PC-3 (cell line): ENCODE measurements at regions not wholly inside any gene's neighbourhood (a gene's known extent, or its start where the extent isn't known, plus 50 kb on each side); places are given as distances from the start of the nearest gene placed in this dataset. TPM values are rescaled to one million over a fixed set of nuclear protein-coding genes. Genes with fewer than 3 reads are reported as not detected.

ENCODE experiments used
- ATAC-seq: fragments of 200-7000 bp; cut with Tn5 transposase; 2 replicates; pipeline ENCODE4 v1.9.1; 2020; ENCODE audit warnings: mild to moderate bottlenecking, moderate library complexity
- BruUV-seq: library from RNA; stranded (reverse); fragments of 400-500 nt; replicated peaks from 2 replicates; lab custom pipeline; 2021; lab: Mats Ljungman, UMichigan
- CTCF ChIA-PET: fragments of 300-600 bp; sonication (Branson Sonifier 250); formaldehyde crosslinking; loops from one replicate; lab custom pipeline; 2022; ENCODE audit warnings: antibody characterized with exemption; lab: Charles Lee
- POLR2A ChIA-PET: fragments of 300-600 bp; sonication (Branson Sonifier 250); formaldehyde crosslinking; loops from one replicate; lab custom pipeline; 2022; ENCODE audit warnings: antibody characterized with exemption; ENCODE audit not compliant: unreplicated experiment; lab: Charles Lee
- DNase-seq: peaks from one replicate; pipeline ENCODE4 v3.0.0-alpha.2; 2015
- H2AFZ ChIP-seq: fragments of 300-600 bp; sonication (generic); 2 replicates; pipeline ENCODE4 v1.6.0; 2016; ENCODE audit warnings: antibody characterized with exemption, low read length
- H3F3A ChIP-seq: fragments of 300-600 bp; sonication (generic); one replicate; pipeline ENCODE4 v1.6.0; 2017; ENCODE audit warnings: antibody characterized with exemption, low read length, control low read depth, mild to moderate bottlenecking; ENCODE audit not compliant: unreplicated experiment
- H3K27ac ChIP-seq: fragments of 300-600 bp; sonication (generic); 2 replicates; pipeline ENCODE4 v1.5.1; 2016; ENCODE audit warnings: mild to moderate bottlenecking, low read length
- H3K27me3 ChIP-seq: fragments of 300-600 bp; sonication (generic); 2 replicates; pipeline ENCODE4 v1.6.1; 2016; ENCODE audit warnings: low read length, mixed read lengths
- H3K36me3 ChIP-seq: fragments of 300-600 bp; sonication (generic); 2 replicates; pipeline ENCODE4 v1.6.1; 2016; ENCODE audit warnings: low read depth, mixed run types, low read length, mixed read lengths
- H3K4me1 ChIP-seq: fragments of 300-600 bp; sonication (generic); 2 replicates; pipeline ENCODE4 v1.5.1; 2016; ENCODE audit warnings: low read length; ENCODE audit not compliant: insufficient read depth
- H3K4me2 ChIP-seq: fragments of 300-600 bp; sonication (generic); 2 replicates; pipeline ENCODE4 v1.6.0; 2016; ENCODE audit warnings: low read length
- H3K4me3 ChIP-seq: fragments of 300-600 bp; sonication (generic); 2 replicates; pipeline ENCODE4 v1.5.1; 2016; ENCODE audit warnings: mild to moderate bottlenecking, low read length, mixed read lengths
- H3K79me2 ChIP-seq: fragments of 300-600 bp; sonication (generic); 2 replicates; pipeline ENCODE4 v1.6.1; 2017; ENCODE audit warnings: low read length, mixed read lengths
- H3K9ac ChIP-seq: fragments of 300-600 bp; sonication (generic); 2 replicates; pipeline ENCODE4 v1.6.0; 2016; ENCODE audit warnings: mild to moderate bottlenecking, low read length
- H3K9me2 ChIP-seq: fragments of 300-600 bp; sonication (generic); replicated peaks from 2 replicates; pipeline ENCODE4 v1.6.1; 2016; ENCODE audit warnings: mixed run types, low read length, mixed read lengths
- H3K9me3 ChIP-seq: fragments of 300-600 bp; sonication (generic); 2 replicates; pipeline ENCODE4 v1.6.1; 2016; ENCODE audit warnings: low read length, mixed read lengths
- H4K20me1 ChIP-seq: fragments of 300-600 bp; sonication (generic); 2 replicates; pipeline ENCODE4 v1.6.1; 2016; ENCODE audit warnings: low read length, mixed read lengths
- CTCF ChIP-seq: fragments of 300-600 bp; sonication (generic); conservative IDR thresholded peaks from 2 replicates; pipeline ENCODE4 v1.5.1; 2017; ENCODE audit warnings: antibody characterized with exemption, low read depth, mild to moderate bottlenecking, low read length
- EZH2phosphoT487 ChIP-seq: fragments of 300-600 bp; sonication (generic); IDR thresholded peaks from 2 replicates; pipeline ENCODE4 v1.6.1; 2018; ENCODE audit warnings: mild to moderate bottlenecking, antibody characterized with exemption, low read length, borderline replicate concordance
- intact Hi-C: fragments of 100-400 bp; cut with micrococcal nuclease; formaldehyde crosslinking; loops from 2 replicates; pipeline ENCODE4 v1.9.0; 2023
- microRNA-seq: library from miRNA; unstranded; fragments of <30 nt; microRNA quantifications from one replicate; pipeline ENCODE4 v1.1.0, GENCODE V29; 2020; ENCODE audit not compliant: unreplicated experiment

GRCh38 chr4:37188100-37188499 lies 56.4 kb upstream of the NWD2 start:
- H3K4me2 ChIP-seq: no peak overlapping the region
- no peak overlapping the region for H3K4me3 ChIP-seq
- H3K9me2 ChIP-seq: no peaks in the 10 kb centered on the region
- H3K79me2 ChIP-seq: no peaks in the 10 kb centered on the region
- H3K4me1 ChIP-seq: no peaks in the 10 kb centered on the region
- CTCF ChIA-PET: no interaction called here
- H3F3A ChIP-seq: no peaks in the 10 kb centered on the region
- H2AFZ ChIP-seq: no peak overlapping the region
- TF ChIP-seq EZH2phosphoT487 (no peak), CTCF (peak; percentile 46; the same call in 1 of the 2 replicates)
- no peak for ATAC-seq
- no peak overlapping the region for H3K9ac ChIP-seq
- peaks cover 5% of the 10 kb centered on the region; the same call in 1 of the 2 replicates for H3K27me3 ChIP-seq
- no peak overlapping the region for H3K27ac ChIP-seq
- POLR2A ChIA-PET: no interaction called here
- no peaks in the 10 kb centered on the region for H3K36me3 ChIP-seq
- no peaks in the 10 kb centered on the region for H3K9me3 ChIP-seq
- DNase-seq: peak; percentile 27
- intact Hi-C loops: no loop called here
- no peaks in the 10 kb centered on the region for H4K20me1 ChIP-seq
- BruUV-seq: no TSS peak

Small RNA genes in the stretch of these regions (microRNA-seq; reads per million reads assigned to microRNA genes)
- gene MIR1255B1: not detected
